PC-3 (cell line): ENCODE measurements at regions not wholly inside any gene's neighbourhood (a gene's known extent, or its start where the extent isn't known, plus 50 kb on each side); places are given as distances from the start of the nearest gene placed in this dataset.
"Not testable (repeated sequence)": the region's sequence is repeated elsewhere in the genome, so short reads cannot be mapped to it uniquely, and the experiment has no call there.

Source experiments
- ATAC-seq: fragments of 200-7000 bp; cut with Tn5 transposase; 2 replicates; pipeline ENCODE4 v1.9.1; 2020; ENCODE audit warnings: mild to moderate bottlenecking, moderate library complexity
- BruUV-seq: library from RNA; stranded (reverse); fragments of 400-500 nt; replicated peaks from 2 replicates; lab custom pipeline; 2021; lab: Mats Ljungman, UMichigan
- CTCF ChIA-PET: fragments of 300-600 bp; sonication (Branson Sonifier 250); formaldehyde crosslinking; loops from one replicate; lab custom pipeline; 2022; ENCODE audit warnings: antibody characterized with exemption; lab: Charles Lee
- POLR2A ChIA-PET: fragments of 300-600 bp; sonication (Branson Sonifier 250); formaldehyde crosslinking; loops from one replicate; lab custom pipeline; 2022; ENCODE audit warnings: antibody characterized with exemption; ENCODE audit not compliant: unreplicated experiment; lab: Charles Lee
- DNase-seq: peaks from one replicate; pipeline ENCODE4 v3.0.0-alpha.2; 2015
- H2AFZ ChIP-seq: fragments of 300-600 bp; sonication (generic); 2 replicates; pipeline ENCODE4 v1.6.0; 2016; ENCODE audit warnings: antibody characterized with exemption, low read length
- H3F3A ChIP-seq: fragments of 300-600 bp; sonication (generic); one replicate; pipeline ENCODE4 v1.6.0; 2017; ENCODE audit warnings: antibody characterized with exemption, low read length, control low read depth, mild to moderate bottlenecking; ENCODE audit not compliant: unreplicated experiment
- H3K27ac ChIP-seq: fragments of 300-600 bp; sonication (generic); 2 replicates; pipeline ENCODE4 v1.5.1; 2016; ENCODE audit warnings: mild to moderate bottlenecking, low read length
- H3K27me3 ChIP-seq: fragments of 300-600 bp; sonication (generic); 2 replicates; pipeline ENCODE4 v1.6.1; 2016; ENCODE audit warnings: low read length, mixed read lengths
- H3K36me3 ChIP-seq: fragments of 300-600 bp; sonication (generic); 2 replicates; pipeline ENCODE4 v1.6.1; 2016; ENCODE audit warnings: low read depth, mixed run types, low read length, mixed read lengths
- H3K4me1 ChIP-seq: fragments of 300-600 bp; sonication (generic); 2 replicates; pipeline ENCODE4 v1.5.1; 2016; ENCODE audit warnings: low read length; ENCODE audit not compliant: insufficient read depth
- H3K4me2 ChIP-seq: fragments of 300-600 bp; sonication (generic); 2 replicates; pipeline ENCODE4 v1.6.0; 2016; ENCODE audit warnings: low read length
- H3K4me3 ChIP-seq: fragments of 300-600 bp; sonication (generic); 2 replicates; pipeline ENCODE4 v1.5.1; 2016; ENCODE audit warnings: mild to moderate bottlenecking, low read length, mixed read lengths
- H3K79me2 ChIP-seq: fragments of 300-600 bp; sonication (generic); 2 replicates; pipeline ENCODE4 v1.6.1; 2017; ENCODE audit warnings: low read length, mixed read lengths
- H3K9ac ChIP-seq: fragments of 300-600 bp; sonication (generic); 2 replicates; pipeline ENCODE4 v1.6.0; 2016; ENCODE audit warnings: mild to moderate bottlenecking, low read length
- H3K9me2 ChIP-seq: fragments of 300-600 bp; sonication (generic); replicated peaks from 2 replicates; pipeline ENCODE4 v1.6.1; 2016; ENCODE audit warnings: mixed run types, low read length, mixed read lengths
- H3K9me3 ChIP-seq: fragments of 300-600 bp; sonication (generic); 2 replicates; pipeline ENCODE4 v1.6.1; 2016; ENCODE audit warnings: low read length, mixed read lengths
- H4K20me1 ChIP-seq: fragments of 300-600 bp; sonication (generic); 2 replicates; pipeline ENCODE4 v1.6.1; 2016; ENCODE audit warnings: low read length, mixed read lengths
- EZH2 ChIP-seq: fragments of 300-600 bp; sonication (generic); IDR thresholded peaks from one replicate; pipeline ENCODE4 v1.6.1; 2017; ENCODE audit warnings: antibody characterized with exemption, mild to moderate bottlenecking, low read length; ENCODE audit not compliant: unreplicated experiment
- EZH2phosphoT487 ChIP-seq: fragments of 300-600 bp; sonication (generic); IDR thresholded peaks from 2 replicates; pipeline ENCODE4 v1.6.1; 2018; ENCODE audit warnings: mild to moderate bottlenecking, antibody characterized with exemption, low read length, borderline replicate concordance
- intact Hi-C: fragments of 100-400 bp; cut with micrococcal nuclease; formaldehyde crosslinking; loops from 2 replicates; pipeline ENCODE4 v1.9.0; 2023
- TF ChIP-seq, protein P1 (sequence below): fragments of 300-600 bp; sonication (generic); conservative IDR thresholded peaks from 2 replicates; pipeline ENCODE4 v1.5.1; 2017; ENCODE audit warnings: antibody characterized with exemption, low read depth, mild to moderate bottlenecking, low read length

DNA sequence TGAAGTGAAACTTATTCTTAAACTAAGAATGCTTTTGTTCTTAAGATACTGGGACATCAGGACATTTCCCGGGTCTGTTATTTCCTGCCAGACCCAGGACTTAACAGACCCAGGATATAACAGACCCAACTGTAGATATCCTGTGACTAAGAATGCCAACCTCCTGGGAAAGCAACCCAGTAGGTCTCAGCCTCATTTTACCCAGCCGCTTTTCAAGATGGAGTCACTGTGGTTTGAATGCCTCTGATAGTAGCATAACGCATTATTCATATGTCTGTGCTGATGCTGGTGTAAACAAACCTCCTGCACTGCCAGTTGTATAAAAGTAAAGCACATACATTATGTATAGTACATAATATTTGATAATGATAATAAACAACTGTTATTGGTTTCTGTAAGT is 185.8 kb upstream of the GPRIN3 start:
- Histone ChIP-seq H3K9ac (no peak overlapping the region), H3K4me1 (peaks cover 18% of the 10 kb centered on the region), H4K20me1 (no peaks in the 10 kb centered on the region), H3K79me2 (no peaks in the 10 kb centered on the region), H3K4me3 (no peak overlapping the region), H3K27ac (peak overlapping the region; percentile 37; the same call in 1 of the 2 replicates), H3K36me3 (no peaks in the 10 kb centered on the region), H2AFZ (no peak overlapping the region), H3F3A (no peaks in the 10 kb centered on the region), H3K9me3 (no peaks in the 10 kb centered on the region), H3K4me2 (no peak overlapping the region), H3K9me2 (no peaks in the 10 kb centered on the region), H3K27me3 (no peaks in the 10 kb centered on the region)
- no peak for DNase-seq
- ChIA-PET CTCF (no interaction called here), POLR2A (no interaction called here)
- no peak for ATAC-seq
- no peak for TF ChIP-seq EZH2
- TF ChIP-seq EZH2phosphoT487 = no peak
- TF ChIP-seq, protein P1, sequence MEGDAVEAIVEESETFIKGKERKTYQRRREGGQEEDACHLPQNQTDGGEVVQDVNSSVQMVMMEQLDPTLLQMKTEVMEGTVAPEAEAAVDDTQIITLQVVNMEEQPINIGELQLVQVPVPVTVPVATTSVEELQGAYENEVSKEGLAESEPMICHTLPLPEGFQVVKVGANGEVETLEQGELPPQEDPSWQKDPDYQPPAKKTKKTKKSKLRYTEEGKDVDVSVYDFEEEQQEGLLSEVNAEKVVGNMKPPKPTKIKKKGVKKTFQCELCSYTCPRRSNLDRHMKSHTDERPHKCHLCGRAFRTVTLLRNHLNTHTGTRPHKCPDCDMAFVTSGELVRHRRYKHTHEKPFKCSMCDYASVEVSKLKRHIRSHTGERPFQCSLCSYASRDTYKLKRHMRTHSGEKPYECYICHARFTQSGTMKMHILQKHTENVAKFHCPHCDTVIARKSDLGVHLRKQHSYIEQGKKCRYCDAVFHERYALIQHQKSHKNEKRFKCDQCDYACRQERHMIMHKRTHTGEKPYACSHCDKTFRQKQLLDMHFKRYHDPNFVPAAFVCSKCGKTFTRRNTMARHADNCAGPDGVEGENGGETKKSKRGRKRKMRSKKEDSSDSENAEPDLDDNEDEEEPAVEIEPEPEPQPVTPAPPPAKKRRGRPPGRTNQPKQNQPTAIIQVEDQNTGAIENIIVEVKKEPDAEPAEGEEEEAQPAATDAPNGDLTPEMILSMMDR = no peak
- BruUV-seq = no TSS peak
- intact Hi-C loops = no loop called here

DNA sequence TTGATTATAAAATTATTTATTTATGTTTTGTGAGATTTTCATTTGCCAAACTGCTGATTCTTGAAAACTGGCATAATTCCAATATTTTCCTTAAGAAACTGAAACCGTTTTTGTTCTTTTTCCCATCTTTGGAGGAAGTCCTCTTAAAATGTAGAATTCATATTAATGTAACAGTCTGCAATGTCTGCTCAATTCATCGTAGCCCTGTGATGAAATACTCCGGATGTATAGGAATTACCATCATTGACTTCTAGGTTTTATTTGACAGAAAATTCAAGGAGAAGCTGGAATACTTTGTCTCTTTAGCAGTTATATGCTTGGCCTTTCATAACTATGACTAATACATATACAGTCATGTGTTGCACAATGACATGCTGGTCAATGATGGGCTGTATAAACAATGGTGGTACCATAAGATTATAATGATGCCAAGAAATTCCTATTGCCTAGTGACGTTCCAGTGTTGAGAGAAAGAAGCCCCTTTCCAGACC is 185.0 kb upstream of the GPRIN3 start:
- Histone ChIP-seq H3K27me3 (no peaks in the 10 kb centered on the region), H3K79me2 (no peaks in the 10 kb centered on the region), H3K9ac (no peak overlapping the region), H3K36me3 (no peaks in the 10 kb centered on the region), H3K27ac (peak overlapping the region; percentile 37), H4K20me1 (no peaks in the 10 kb centered on the region), H3K4me3 (no peak overlapping the region), H3K9me2 (no peaks in the 10 kb centered on the region), H3K4me2 (peak overlapping the region; percentile 47), H3K9me3 (no peaks in the 10 kb centered on the region), H3F3A (no peaks in the 10 kb centered on the region), H2AFZ (no peak overlapping the region), H3K4me1 (peaks cover 13% of the 10 kb centered on the region)
- DNase-seq = peak; percentile 62
- CTCF ChIA-PET = no interaction called here
- TF ChIP-seq, protein P1 = no peak
- TF ChIP-seq EZH2phosphoT487 = no peak
- TF ChIP-seq EZH2 = no peak
- peak; percentile 38; the same call in 1 of the 2 replicates for ATAC-seq
- intact Hi-C loops = no loop called here
- POLR2A ChIA-PET = no interaction called here
- no TSS peak for BruUV-seq

GRCh38 chr4:89491761-89492160 is 184.2 kb upstream of the GPRIN3 start:
- peaks cover 9% of the 10 kb centered on the region; the same call in 1 of the 2 replicates for H3K4me1 ChIP-seq
- H2AFZ ChIP-seq = no peak overlapping the region
- no peak for ATAC-seq
- H3K4me3 ChIP-seq = no peak overlapping the region
- H3K9me2 ChIP-seq = no peaks in the 10 kb centered on the region
- intact Hi-C loops = no loop called here
- POLR2A ChIA-PET = no interaction called here
- no TSS peak for BruUV-seq
- CTCF ChIA-PET = no interaction called here
- no peaks in the 10 kb centered on the region for H3F3A ChIP-seq
- no peak overlapping the region for H3K4me2 ChIP-seq
- H4K20me1 ChIP-seq = no peaks in the 10 kb centered on the region
- H3K36me3 ChIP-seq = no peaks in the 10 kb centered on the region
- no peaks in the 10 kb centered on the region for H3K9me3 ChIP-seq
- no peak overlapping the region for H3K27ac ChIP-seq
- no peaks in the 10 kb centered on the region for H3K79me2 ChIP-seq
- H3K27me3 ChIP-seq = no peaks in the 10 kb centered on the region
- no peak for TF ChIP-seq EZH2phosphoT487
- TF ChIP-seq, protein P1 = no peak
- TF ChIP-seq EZH2 = no peak
- DNase-seq = no peak
- H3K9ac ChIP-seq = no peak overlapping the region

GRCh38 chr4:89489921-89490431 is 182.4 kb upstream of the GPRIN3 start:
- H3F3A ChIP-seq, H3K36me3 ChIP-seq, H3K27me3 ChIP-seq, H3K79me2 ChIP-seq, H4K20me1 ChIP-seq, H3K9ac ChIP-seq, ATAC-seq, CTCF ChIA-PET, POLR2A ChIA-PET, H3K27ac ChIP-seq, BruUV-seq, H3K4me2 ChIP-seq, H3K4me1 ChIP-seq, H3K4me3 ChIP-seq, H3K9me2 ChIP-seq, H2AFZ ChIP-seq, DNase-seq, H3K9me3 ChIP-seq: not testable (repeated sequence)
- intact Hi-C loops = loop anchor here (5.0 to 10.0 kb wide), 2 partner anchors 375 to 412 kb away; no protein-coding TSS in a partner anchor
